ENCODE measurements at regions not wholly inside any gene's neighbourhood (a gene's known extent, or its start where the extent isn't known, plus 50 kb on each side); places are given as distances from the start of the nearest gene placed in this dataset.

DNA sequence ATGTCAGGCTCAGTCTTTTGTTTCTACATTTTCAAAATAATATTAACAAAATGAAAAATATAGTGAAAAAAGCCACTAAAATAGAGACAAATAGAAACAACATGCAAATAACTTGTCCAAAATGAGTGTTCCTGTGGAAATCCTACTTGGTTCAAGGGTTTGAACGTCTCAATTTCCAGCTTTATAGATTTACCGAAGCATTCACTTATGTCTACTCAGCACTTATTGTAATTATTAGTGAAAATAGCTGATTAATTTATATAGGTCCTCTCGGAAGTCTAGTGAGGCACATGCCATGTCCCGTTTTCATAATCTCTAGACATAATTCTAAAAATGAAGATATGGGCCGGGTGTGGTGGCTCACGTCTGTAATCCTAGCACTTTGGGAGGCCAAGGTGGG is 99.9 kb upstream of the NFIB start:
- Histone ChIP-seq H3K9me3 (no peaks in the 10 kb centered on the region), H3K4me3 (no peak overlapping the region), H3K27ac (no peak overlapping the region), H3K36me3 (ENCODE audit: insufficient read depth in 1 of 2, low read depth in 1 of 2) (no peaks in the 10 kb centered on the region), H3K27me3 (ENCODE audit: insufficient read depth in 3 of 3, low read length in 2 of 3) (no peaks in the 10 kb centered on the region), H3K4me1 (no peaks in the 10 kb centered on the region)
- WGBS, 3 donors, result 87 to 99% (median 96%) methylated on average over 6 of the region's 6 CpGs
- TF ChIP-seq, protein P1, sequence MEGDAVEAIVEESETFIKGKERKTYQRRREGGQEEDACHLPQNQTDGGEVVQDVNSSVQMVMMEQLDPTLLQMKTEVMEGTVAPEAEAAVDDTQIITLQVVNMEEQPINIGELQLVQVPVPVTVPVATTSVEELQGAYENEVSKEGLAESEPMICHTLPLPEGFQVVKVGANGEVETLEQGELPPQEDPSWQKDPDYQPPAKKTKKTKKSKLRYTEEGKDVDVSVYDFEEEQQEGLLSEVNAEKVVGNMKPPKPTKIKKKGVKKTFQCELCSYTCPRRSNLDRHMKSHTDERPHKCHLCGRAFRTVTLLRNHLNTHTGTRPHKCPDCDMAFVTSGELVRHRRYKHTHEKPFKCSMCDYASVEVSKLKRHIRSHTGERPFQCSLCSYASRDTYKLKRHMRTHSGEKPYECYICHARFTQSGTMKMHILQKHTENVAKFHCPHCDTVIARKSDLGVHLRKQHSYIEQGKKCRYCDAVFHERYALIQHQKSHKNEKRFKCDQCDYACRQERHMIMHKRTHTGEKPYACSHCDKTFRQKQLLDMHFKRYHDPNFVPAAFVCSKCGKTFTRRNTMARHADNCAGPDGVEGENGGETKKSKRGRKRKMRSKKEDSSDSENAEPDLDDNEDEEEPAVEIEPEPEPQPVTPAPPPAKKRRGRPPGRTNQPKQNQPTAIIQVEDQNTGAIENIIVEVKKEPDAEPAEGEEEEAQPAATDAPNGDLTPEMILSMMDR (IDR thresholded peaks at IDR 0.05), result no peak
- DNase-seq (no peak), ATAC-seq (no peak)
- intact Hi-C loops (cut with DNase I), result no loop called here

DNA sequence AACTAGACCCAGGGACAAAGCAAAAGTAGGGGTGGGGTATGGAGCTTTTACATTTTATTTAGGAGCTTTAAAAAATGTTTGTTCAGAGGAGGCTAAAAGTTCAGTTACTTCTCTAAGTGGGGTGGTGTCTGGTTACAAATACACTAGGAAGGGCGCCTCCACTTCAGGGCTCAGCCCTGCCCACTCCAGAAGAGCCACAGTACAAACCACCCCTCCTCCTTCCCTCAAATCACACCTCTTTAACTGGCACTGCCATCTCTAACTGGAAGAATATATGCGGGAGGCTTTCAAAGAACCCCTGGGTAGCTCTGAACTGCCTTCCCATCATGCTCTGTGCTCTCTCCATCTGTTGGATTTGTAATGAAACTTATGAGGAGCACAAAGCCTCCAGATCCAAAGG is 98.8 kb upstream of the NFIB start:
- 85 to 90% (median 90%) methylated on average over 2 of the region's 2 CpGs for WGBS, 3 donors
- intact Hi-C loops (cut with DNase I), result no loop called here
- TF ChIP-seq, protein P1 (IDR thresholded peaks at IDR 0.05), result no peak

DNA sequence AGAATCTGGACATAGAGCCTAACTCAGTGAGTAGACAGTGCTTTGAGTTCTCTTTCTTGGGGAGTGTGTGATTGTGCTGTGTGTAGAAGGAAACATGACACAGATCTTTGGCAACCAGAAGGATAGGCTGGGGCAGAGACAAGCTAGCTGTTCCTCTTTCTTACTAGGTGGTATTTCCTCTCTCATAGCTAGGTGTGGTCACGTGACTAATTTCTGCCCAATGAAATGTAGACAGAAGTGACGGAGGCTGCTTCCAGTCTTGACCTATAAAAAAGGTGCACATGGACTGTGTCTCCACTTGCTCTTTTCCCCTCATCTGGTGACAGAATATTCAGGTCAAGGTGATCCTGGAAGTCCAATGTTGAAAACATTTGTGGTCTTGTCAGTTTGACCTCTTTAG is 92.5 kb upstream of the NFIB start:
- DNase-seq (no peak), ATAC-seq (no peak)
- intact Hi-C loops (cut with DNase I), result loop anchor here in 1 of 2 donors (10.0 kb wide), 1 partner anchor 982 kb away; no protein-coding TSS in a partner anchor
- H3K27me3 ChIP-seq (ENCODE audit: insufficient read depth in 3 of 3, low read length in 2 of 3), result no peaks in the 10 kb centered on the region
- WGBS, 3 donors, result 95 to 100% (median 97%) methylated on average over 2 of the region's 2 CpGs
- no peak overlapping the region for H3K4me3 ChIP-seq
- H3K9me3 ChIP-seq, result no peaks in the 10 kb centered on the region
- H3K36me3 ChIP-seq (ENCODE audit: insufficient read depth in 1 of 2, low read depth in 1 of 2), result no peaks in the 10 kb centered on the region
- H3K27ac ChIP-seq, result no peak overlapping the region
- TF ChIP-seq, protein P1 (IDR thresholded peaks at IDR 0.05), result no peak
- H3K4me1 ChIP-seq, result peaks cover 1% of the 10 kb centered on the region

More for the DNA sequence above, 98.8 kb upstream of the NFIB start:
- Histone ChIP-seq H3K27ac (no peak overlapping the region), H3K4me3 (no peak overlapping the region), H3K4me1 (no peaks in the 10 kb centered on the region), H3K9me3 (no peaks in the 10 kb centered on the region), H3K36me3 (ENCODE audit: insufficient read depth in 1 of 2, low read depth in 1 of 2) (no peaks in the 10 kb centered on the region), H3K27me3 (ENCODE audit: insufficient read depth in 3 of 3, low read length in 2 of 3) (no peaks in the 10 kb centered on the region)
- ATAC-seq (no peak), DNase-seq (no peak)

DNA sequence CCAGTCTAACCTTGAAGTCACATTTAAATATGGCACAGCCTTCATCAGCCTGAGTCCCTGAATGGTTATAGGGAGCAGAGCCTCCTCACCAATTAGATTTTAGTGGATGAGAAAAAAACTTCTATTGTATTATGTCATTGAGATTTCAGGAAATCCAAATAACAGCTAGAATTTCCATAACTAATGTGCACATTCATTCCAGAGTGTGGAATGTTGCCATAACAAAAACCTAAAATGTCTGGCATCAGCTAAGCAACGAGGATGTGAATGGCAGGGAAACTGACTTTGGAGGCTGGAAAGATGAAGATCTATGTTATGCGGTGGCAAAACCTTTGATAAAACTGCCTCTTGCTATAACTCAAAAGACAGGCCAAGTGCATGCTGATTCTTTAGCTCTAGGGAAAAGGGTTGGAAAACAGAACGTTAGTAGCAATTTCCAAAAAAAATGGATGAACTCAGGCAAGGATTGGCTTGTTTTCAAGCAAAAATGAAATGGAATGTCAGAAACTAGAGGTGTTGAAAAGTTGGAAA is 91.3 kb upstream of the NFIB start:
- Histone ChIP-seq H3K4me1 (peaks cover 12% of the 10 kb centered on the region), H3K36me3 (ENCODE audit: insufficient read depth in 1 of 2, low read depth in 1 of 2) (no peaks in the 10 kb centered on the region), H3K9me3 (no peaks in the 10 kb centered on the region), H3K4me3 (no peak overlapping the region), H3K27ac (no peak overlapping the region), H3K27me3 (ENCODE audit: insufficient read depth in 3 of 3, low read length in 2 of 3) (no peaks in the 10 kb centered on the region)
- WGBS, 3 donors, result 55 to 60% (median 60%) methylated on average over 3 of the region's 3 CpGs
- ATAC-seq (no peak), DNase-seq (no peak)
- intact Hi-C loops (cut with DNase I), result loop anchor here in 1 of 2 donors (10.0 kb wide), 1 partner anchor 980 kb away; no protein-coding TSS in a partner anchor
- TF ChIP-seq, protein P1 (IDR thresholded peaks at IDR 0.05), result no peak

DNA sequence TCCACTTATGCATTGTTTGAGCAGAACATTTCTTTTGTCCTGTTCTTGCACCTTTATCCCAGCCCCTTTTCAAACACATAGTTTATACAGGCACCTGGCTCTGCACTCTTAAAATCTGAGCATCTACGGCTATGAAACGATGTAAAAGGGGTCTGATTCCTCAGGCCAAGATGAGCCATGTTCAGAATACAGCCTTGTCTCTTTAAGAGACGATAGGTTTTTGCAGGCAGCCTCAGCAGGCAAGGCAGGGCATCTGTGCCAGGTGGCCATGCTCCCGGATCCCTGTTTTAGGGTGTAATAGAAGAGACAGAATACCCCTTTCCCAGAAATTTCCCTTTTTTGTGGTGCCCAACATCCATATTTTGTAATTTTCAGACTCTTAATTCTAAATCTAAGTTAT is 89.1 kb upstream of the NFIB start:
- TF ChIP-seq, protein P1 (IDR thresholded peaks at IDR 0.05), result no peak
- no peak overlapping the region for H3K4me3 ChIP-seq
- no peak overlapping the region for H3K27ac ChIP-seq
- H3K27me3 ChIP-seq (ENCODE audit: insufficient read depth in 3 of 3, low read length in 2 of 3), result no peaks in the 10 kb centered on the region
- no peak for ATAC-seq
- no peaks in the 10 kb centered on the region for H3K9me3 ChIP-seq
- 34 to 62% (median 37%) methylated on average over 4 of the region's 4 CpGs for WGBS, 3 donors
- intact Hi-C loops (cut with DNase I), result loop anchor here (2.0 to 10.0 kb wide), 2 partner anchors 978 kb away; no protein-coding TSS in a partner anchor
- DNase-seq, result no peak
- peaks cover 16% of the 10 kb centered on the region for H3K4me1 ChIP-seq
- H3K36me3 ChIP-seq (ENCODE audit: insufficient read depth in 1 of 2, low read depth in 1 of 2), result no peaks in the 10 kb centered on the region

Measured in psoas muscle (tissue), 7 donors.